Neural cell (in vitro differentiated cells): ENCODE measurements at regions not wholly inside any gene's neighbourhood (a gene's known extent, or its start where the extent isn't known, plus 50 kb on each side); places are given as distances from the start of the nearest gene placed in this dataset.

Experiments
- H2AFZ ChIP-seq: fragments of 200-600, 300-800 bp; sonication (generic), shearing (Covaris generic); 2 replicates; pipeline ENCODE4 v1.6.0; 2014; ENCODE audit warnings: low read depth, mild to moderate bottlenecking, antibody characterized with exemption, low read length, moderate library complexity
- H3F3A ChIP-seq: fragments of 200-600 bp; shearing (Covaris generic); 2 replicates; pipeline ENCODE4 v1.6.1; 2016; ENCODE audit warnings: mild to moderate bottlenecking, moderate library complexity, mixed read lengths, antibody characterized with exemption, low read length; ENCODE audit not compliant: insufficient read depth, poor library complexity, severe bottlenecking
- H3K27ac ChIP-seq: fragments of 200-600, 300-800 bp; sonication (generic), shearing (Covaris generic); 2 replicates; pipeline ENCODE4 v1.5.1; 2014; ENCODE audit warnings: mild to moderate bottlenecking, low read length, moderate library complexity
- H3K27me3 ChIP-seq: fragments of 300-800, 200-600 bp; sonication (generic), shearing (Covaris generic); 2 replicates; pipeline ENCODE4 v1.6.0; 2014; ENCODE audit warnings: mild to moderate bottlenecking, low read depth, low read length, moderate library complexity; ENCODE audit not compliant: insufficient read depth
- H3K36me3 ChIP-seq: fragments of 300-800, 200-600 bp; sonication (generic), shearing (Covaris generic); 2 replicates; pipeline ENCODE4 v1.5.1; 2014; ENCODE audit warnings: mild to moderate bottlenecking, antibody characterized with exemption, low read length, moderate library complexity; ENCODE audit not compliant: insufficient read depth
- H3K4me2 ChIP-seq: fragments of 300-800, 200-600 bp; sonication (generic), shearing (Covaris generic); 2 replicates; pipeline ENCODE4 v1.6.0; 2014; ENCODE audit warnings: mild to moderate bottlenecking, low read length
- H3K4me3 ChIP-seq: fragments of 300-800, 200-600 bp; sonication (generic), shearing (Covaris generic); 2 replicates; pipeline ENCODE4 v1.5.1; 2014; ENCODE audit warnings: mild to moderate bottlenecking, low read length, moderate library complexity
- H3K79me2 ChIP-seq: fragments of 200-600 bp; shearing (Covaris generic); replicated peaks from 2 replicates; pipeline ENCODE4 v1.6.0; 2014; ENCODE audit warnings: mild to moderate bottlenecking, low read length, moderate library complexity; ENCODE audit not compliant: insufficient read depth
- H3K9ac ChIP-seq: fragments of 300-800, 200-600 bp; sonication (generic), shearing (Covaris generic); 2 replicates; pipeline ENCODE4 v1.6.1; 2016; ENCODE audit warnings: mild to moderate bottlenecking, low read length, mixed read lengths
- H3K9me2 ChIP-seq: fragments of 200-600 bp; shearing (Covaris generic); 2 replicates; pipeline ENCODE4 v1.6.1; 2016; ENCODE audit warnings: mild to moderate bottlenecking, low read length, mixed read lengths; ENCODE audit not compliant: insufficient read depth
- H3K9me3 ChIP-seq: fragments of 200-600, 300-800 bp; sonication (generic), shearing (Covaris generic); 2 replicates; pipeline ENCODE4 v1.6.1; 2016; ENCODE audit warnings: mild to moderate bottlenecking, mixed run types, low read length, moderate library complexity, mixed read lengths
- H4K20me1 ChIP-seq: fragments of 200-600 bp; shearing (Covaris generic); 2 replicates; pipeline ENCODE4 v1.6.1; 2016; ENCODE audit warnings: mild to moderate bottlenecking, mixed run types; ENCODE audit not compliant: insufficient read depth
- CTCF ChIP-seq: fragments of 450-650 bp; IDR thresholded peaks from 2 replicates; pipeline ENCODE4 v1.5.1; 2014; ENCODE audit warnings: antibody characterized with exemption, mild to moderate bottlenecking, moderate library complexity; ENCODE audit not compliant: poor library complexity, severe bottlenecking
- EP300 ChIP-seq: fragments of 450-650 bp; conservative IDR thresholded peaks from 2 replicates; pipeline ENCODE4 v1.6.1; 2014; ENCODE audit warnings: antibody characterized with exemption, mild to moderate bottlenecking, moderate library complexity; ENCODE audit not compliant: poor library complexity, severe bottlenecking
- EZH2 ChIP-seq: fragments of 200-600, 300-800 bp; shearing (Covaris generic), sonication (generic); IDR thresholded peaks from 2 replicates; pipeline ENCODE4 v1.6.1; 2014; ENCODE audit warnings: antibody characterized with exemption, low read length, borderline replicate concordance, mild to moderate bottlenecking; ENCODE audit not compliant: insufficient read depth, poor library complexity, severe bottlenecking
- MXI1 ChIP-seq: fragments of 450-650 bp; conservative IDR thresholded peaks from 2 replicates; pipeline ENCODE4 v1.6.1; 2014; ENCODE audit warnings: antibody characterized with exemption, mild to moderate bottlenecking; ENCODE audit not compliant: poor library complexity, severe bottlenecking
- POLR2AphosphoS5 ChIP-seq: IDR thresholded peaks from 2 replicates; pipeline ENCODE4 v1.6.1; 2012
- RAD21 ChIP-seq: fragments of 450-650 bp; conservative IDR thresholded peaks from 2 replicates; pipeline ENCODE4 v1.6.1; 2014; ENCODE audit warnings: antibody characterized with exemption, mild to moderate bottlenecking, moderate library complexity
- REST ChIP-seq: IDR thresholded peaks from 2 replicates; pipeline ENCODE4 v1.6.1; 2012; ENCODE audit warnings: borderline replicate concordance
- SMC3 ChIP-seq: fragments of 450-650 bp; conservative IDR thresholded peaks from 2 replicates; pipeline ENCODE4 v1.6.1; 2014; ENCODE audit warnings: antibody characterized with exemption, mild to moderate bottlenecking, moderate library complexity; ENCODE audit not compliant: poor library complexity
- TAF1 ChIP-seq: IDR thresholded peaks from 2 replicates; pipeline ENCODE4 v1.6.1; 2012; ENCODE audit warnings: low read depth

- Histone ChIP-seq H2AFZ (no peak overlapping the region), H3K79me2 (no peaks in the 10 kb centered on the region), H3K9ac (no peak overlapping the region), H3K27me3 (no peaks in the 10 kb centered on the region), H3K9me3 (no peaks in the 10 kb centered on the region), H4K20me1 (no peaks in the 10 kb centered on the region), H3K4me3 (no peak overlapping the region), H3K9me2 (no peaks in the 10 kb centered on the region), H3K4me2 (no peak overlapping the region), H3F3A (no peaks in the 10 kb centered on the region), H3K27ac (no peak overlapping the region), H3K36me3 (no peaks in the 10 kb centered on the region)
- TF ChIP-seq POLR2AphosphoS5 (no peak), CTCF (no peak), RAD21 (no peak), TAF1 (no peak), MXI1 (no peak), EP300 (no peak), REST (no peak), SMC3 (no peak)
Measured at GRCh38 chr2:188217264-188217663, 74.4 kb upstream of the GULP1 start.

- no peak overlapping the region for H3K4me2 ChIP-seq
- no peak overlapping the region for H3K4me3 ChIP-seq
- no peaks in the 10 kb centered on the region for H3K9me3 ChIP-seq
- no peaks in the 10 kb centered on the region for H3K36me3 ChIP-seq
- H3K9me2 ChIP-seq: no peaks in the 10 kb centered on the region
- H3K9ac ChIP-seq: no peak overlapping the region
- H2AFZ ChIP-seq: no peak overlapping the region
- no peak overlapping the region for H3K27ac ChIP-seq
- no peaks in the 10 kb centered on the region for H3F3A ChIP-seq
- no peaks in the 10 kb centered on the region for H3K27me3 ChIP-seq
- no peaks in the 10 kb centered on the region for H4K20me1 ChIP-seq
- no peak for TF ChIP-seq EZH2
- no peak for TF ChIP-seq RAD21
- H3K79me2 ChIP-seq: no peaks in the 10 kb centered on the region
Measured at GRCh38 chr2:188219541-188219940, 72.1 kb upstream of the GULP1 start.

- no peaks in the 10 kb centered on the region for H3K9me2 ChIP-seq
- H3K4me3 ChIP-seq: no peak overlapping the region
Measured at GRCh38 chr2:188220535-188220934, 71.1 kb upstream of the GULP1 start.

More at GRCh38 chr2:188220535-188220934, 71.1 kb upstream of the GULP1 start:
- no peak overlapping the region for H3K27ac ChIP-seq
- H2AFZ ChIP-seq: no peak overlapping the region
- H3K9me3 ChIP-seq: no peaks in the 10 kb centered on the region
- no peak overlapping the region for H3K4me2 ChIP-seq
- TF ChIP-seq MXI1 (no peak), SMC3 (no peak), EZH2 (no peak), POLR2AphosphoS5 (no peak), REST (no peak), CTCF (no peak), TAF1 (no peak), EP300 (no peak), RAD21 (no peak)
- H3K27me3 ChIP-seq: no peaks in the 10 kb centered on the region
- H3F3A ChIP-seq: no peaks in the 10 kb centered on the region
- no peak overlapping the region for H3K9ac ChIP-seq
- no peaks in the 10 kb centered on the region for H3K36me3 ChIP-seq
- no peaks in the 10 kb centered on the region for H4K20me1 ChIP-seq
- H3K79me2 ChIP-seq: no peaks in the 10 kb centered on the region
